Adipocyte (in vitro differentiated cells): ENCODE measurements at regions not wholly inside any gene's neighbourhood (a gene's known extent, or its start where the extent isn't known, plus 50 kb on each side); places are given as distances from the start of the nearest gene placed in this dataset.

Experiments used
- DNase-seq: peaks from one replicate; pipeline ENCODE4 v3.0.0-alpha.2; 2015; ENCODE audit warnings: low read depth
- H3K27me3 ChIP-seq: replicated peaks from 2 replicates; pipeline ENCODE4 v1.7.0; 2013; ENCODE audit warnings: mild to moderate bottlenecking, low read length, moderate library complexity; ENCODE audit not compliant: control insufficient read depth, insufficient read depth
- H3K36me3 ChIP-seq: 2 replicates; pipeline ENCODE4 v1.7.0; 2013; ENCODE audit warnings: low read length, mild to moderate bottlenecking, moderate library complexity; ENCODE audit not compliant: control insufficient read depth, insufficient read depth, severe bottlenecking
- H3K4me1 ChIP-seq: 2 replicates; pipeline ENCODE4 v1.7.0; 2013; ENCODE audit warnings: mild to moderate bottlenecking, low read length, moderate library complexity; ENCODE audit not compliant: control insufficient read depth, insufficient read depth
- H3K4me3 ChIP-seq: 2 replicates; pipeline ENCODE4 v1.7.0; 2013; ENCODE audit warnings: mild to moderate bottlenecking, low read length, moderate library complexity
- H3K9ac ChIP-seq: 2 replicates; pipeline ENCODE4 v1.7.0; 2013; ENCODE audit warnings: mild to moderate bottlenecking, low read length, moderate library complexity
- H3K9me3 ChIP-seq: 2 replicates; pipeline ENCODE4 v1.7.0; 2013; ENCODE audit warnings: mild to moderate bottlenecking, low read length, moderate library complexity; ENCODE audit not compliant: control insufficient read depth

DNA sequence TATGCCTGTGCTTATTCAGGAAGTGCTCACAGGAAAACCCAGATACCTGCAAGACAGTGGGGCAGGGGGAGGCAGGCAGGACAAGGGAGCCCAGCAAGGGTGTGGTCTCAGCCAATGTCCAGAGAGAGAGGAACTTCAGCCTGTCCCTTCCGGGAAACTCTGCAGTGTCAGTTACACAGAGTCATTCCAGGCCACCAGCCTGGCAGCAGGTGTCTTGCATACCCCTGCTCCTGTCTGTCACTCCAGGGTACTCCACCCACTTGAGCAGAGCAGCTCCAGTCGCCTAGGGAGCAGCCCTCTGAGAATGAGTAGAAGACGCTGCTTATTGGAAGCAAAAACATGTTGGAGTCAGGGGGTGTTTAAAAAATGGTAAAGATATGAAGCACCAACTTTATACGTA is 431.2 kb upstream of the RGMA start:
- Histone ChIP-seq H3K4me3 (no peak overlapping the region), H3K4me1 (peaks cover 19% of the 10 kb centered on the region), H3K27me3 (peaks cover 42% of the 10 kb centered on the region), H3K9me3 (no peaks in the 10 kb centered on the region), H3K36me3 (no peaks in the 10 kb centered on the region), H3K9ac (no peak overlapping the region)
- DNase-seq = no peak

DNA sequence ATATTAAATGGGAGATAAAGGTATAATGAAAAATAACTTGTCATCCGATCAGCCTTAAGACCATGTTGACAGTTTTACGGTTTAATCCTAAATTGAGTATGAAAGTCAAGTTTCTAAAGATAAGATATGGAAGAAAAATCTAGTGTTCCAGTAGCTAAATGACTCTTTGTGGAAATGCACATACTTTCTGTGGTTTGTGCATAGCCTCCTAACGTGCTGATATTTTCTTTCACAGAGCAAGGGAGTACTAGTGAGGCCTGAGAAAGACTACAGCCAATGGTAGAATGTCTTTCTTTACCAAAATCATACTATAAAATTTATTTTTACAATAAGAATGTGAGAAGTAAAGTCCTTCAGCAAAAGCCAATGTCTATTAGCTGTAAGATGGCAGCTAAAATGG is 430.6 kb upstream of the RGMA start:
- no peaks in the 10 kb centered on the region for H3K9me3 ChIP-seq
- H3K4me1 ChIP-seq = peaks cover 25% of the 10 kb centered on the region
- no peak overlapping the region for H3K4me3 ChIP-seq
- no peak overlapping the region for H3K9ac ChIP-seq
- H3K27me3 ChIP-seq = peaks cover 39% of the 10 kb centered on the region
- no peaks in the 10 kb centered on the region for H3K36me3 ChIP-seq
- no peak for DNase-seq

DNA sequence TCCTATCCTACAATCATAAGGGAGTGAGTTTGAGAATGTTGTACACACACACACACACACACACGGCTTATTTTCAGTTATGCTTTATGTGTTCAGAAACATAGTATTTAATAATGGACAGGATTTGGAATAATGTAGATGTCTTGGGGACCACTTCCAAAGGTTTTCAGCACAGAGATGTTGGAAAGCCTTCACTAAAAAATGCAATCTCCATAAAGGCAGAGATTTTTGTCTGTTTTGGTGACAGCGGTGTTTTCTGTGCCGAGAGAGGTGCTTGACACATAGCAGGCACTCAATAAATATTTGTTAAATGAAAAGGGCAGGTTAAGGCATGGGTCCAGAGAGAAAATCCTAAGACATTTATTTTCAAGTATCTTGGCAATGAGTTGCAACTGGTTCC is 428.2 kb upstream of the RGMA start:
- Histone ChIP-seq H3K9me3 (no peaks in the 10 kb centered on the region), H3K9ac (no peak overlapping the region), H3K4me3 (no peak overlapping the region), H3K36me3 (no peaks in the 10 kb centered on the region), H3K4me1 (peaks cover 18% of the 10 kb centered on the region), H3K27me3 (peaks cover 25% of the 10 kb centered on the region)
- DNase-seq = no peak

DNA sequence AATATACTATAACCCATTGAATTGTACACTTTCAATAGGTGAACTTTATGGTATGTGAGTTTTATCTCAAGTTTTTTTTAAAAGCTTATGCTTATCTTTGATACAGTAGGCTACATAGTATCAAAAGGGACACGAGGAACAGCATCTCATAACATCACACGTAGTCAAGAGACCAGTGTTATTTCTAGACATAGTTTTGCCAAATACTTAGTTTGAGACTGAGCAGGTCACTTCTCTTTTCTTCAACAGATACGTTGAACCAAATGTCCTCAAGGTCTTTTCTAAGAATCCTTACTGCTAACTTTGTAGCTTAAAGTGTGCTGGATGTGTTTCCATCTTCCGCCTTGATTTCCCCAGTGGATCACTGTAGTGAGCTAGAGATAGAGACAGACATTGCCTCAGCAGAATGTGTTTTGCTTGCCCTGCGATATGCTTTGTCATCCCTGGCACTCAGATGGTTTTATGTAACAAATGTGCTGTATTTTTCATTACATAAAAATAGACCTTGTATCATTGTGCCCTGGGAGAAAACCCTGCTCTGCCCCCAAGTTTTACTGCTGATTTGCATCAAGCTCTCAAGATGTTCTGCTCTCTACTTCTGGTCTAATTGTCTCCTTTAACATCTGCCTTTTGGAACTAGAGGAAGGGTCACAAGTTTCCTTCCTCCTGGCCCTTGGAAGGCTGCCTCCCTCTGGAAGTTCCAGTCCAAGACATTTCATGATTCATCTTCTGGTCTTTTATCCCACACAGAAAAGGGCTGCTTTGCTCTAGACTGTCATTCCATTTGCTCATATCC is 426.4 kb upstream of the RGMA start:
- peaks cover 18% of the 10 kb centered on the region for H3K4me1 ChIP-seq
- no peak for DNase-seq
- peaks cover 8% of the 10 kb centered on the region for H3K9me3 ChIP-seq
- no peak overlapping the region for H3K9ac ChIP-seq
- H3K36me3 ChIP-seq = no peaks in the 10 kb centered on the region
- H3K27me3 ChIP-seq = peaks cover 10% of the 10 kb centered on the region
- no peak overlapping the region for H3K4me3 ChIP-seq

DNA sequence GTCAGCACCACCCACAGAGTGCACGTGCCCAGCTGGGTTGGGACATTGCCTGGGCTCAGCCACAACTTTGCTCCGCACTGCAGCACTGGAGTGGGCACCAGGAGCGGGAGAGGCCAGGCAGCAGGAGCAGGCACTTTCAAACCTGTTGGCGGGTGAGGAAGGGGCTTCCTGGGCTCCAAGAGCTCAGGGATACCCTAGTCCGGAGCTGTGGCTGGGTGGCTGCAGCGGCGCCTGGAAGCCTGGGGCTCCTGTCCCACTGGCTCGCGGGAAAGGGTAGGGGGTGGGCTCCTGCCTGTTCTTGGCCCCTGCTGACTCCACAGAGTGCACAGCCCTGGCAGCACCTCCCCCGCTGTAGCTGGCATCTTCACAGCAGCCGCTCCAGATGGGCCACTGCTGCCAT is 417.6 kb upstream of the RGMA start:
- Histone ChIP-seq H3K4me3 (no peak overlapping the region), H3K4me1 (no peaks in the 10 kb centered on the region), H3K9me3 (peaks cover 8% of the 10 kb centered on the region), H3K27me3 (peaks cover 3% of the 10 kb centered on the region), H3K36me3 (no peaks in the 10 kb centered on the region), H3K9ac (no peak overlapping the region)
- no peak for DNase-seq

DNA sequence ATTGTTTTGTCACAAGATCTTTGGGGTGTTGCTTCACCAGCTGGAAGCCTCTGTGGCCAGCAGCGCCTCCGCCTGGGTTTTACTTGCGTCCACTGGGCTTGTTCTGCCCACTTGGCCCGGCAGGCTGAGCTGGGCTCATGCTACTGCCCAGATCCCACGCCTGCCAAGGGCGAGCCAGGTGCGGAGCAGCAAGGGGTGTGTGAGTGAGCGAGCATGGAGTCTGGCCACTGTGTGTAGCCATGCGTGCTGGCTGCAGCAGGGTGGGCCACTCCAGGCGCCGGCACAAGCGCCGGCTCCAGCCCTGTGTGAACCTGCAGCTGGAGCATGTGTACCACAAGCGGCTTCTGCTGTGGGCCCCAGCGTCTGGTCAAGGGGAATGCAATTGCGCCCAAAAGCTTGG is 416.5 kb upstream of the RGMA start:
- H3K27me3 ChIP-seq = peaks cover 1% of the 10 kb centered on the region

DNA sequence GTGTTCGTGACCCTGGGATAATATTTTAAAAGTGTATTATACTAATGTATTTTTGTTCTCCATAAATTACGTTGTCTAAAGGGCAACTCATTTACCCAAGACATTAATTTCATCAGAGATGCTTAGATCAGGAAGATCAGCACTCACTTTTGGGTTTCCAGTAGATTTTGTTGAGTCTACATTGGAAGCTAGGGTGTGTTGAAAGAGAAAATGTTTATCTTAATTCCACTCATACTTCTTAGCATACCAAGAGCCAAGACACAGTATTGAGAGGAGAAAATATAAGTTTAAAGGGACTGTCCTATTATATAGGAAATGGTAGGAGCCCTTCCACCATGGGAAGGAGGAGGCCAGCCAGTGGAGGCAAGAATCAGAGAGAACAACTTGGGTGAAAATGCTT is 412.9 kb upstream of the RGMA start:
- H3K27me3 ChIP-seq = no peaks in the 10 kb centered on the region
- H3K4me1 ChIP-seq = peaks cover 3% of the 10 kb centered on the region
- DNase-seq = no peak
- no peak overlapping the region for H3K4me3 ChIP-seq
- H3K9ac ChIP-seq = no peak overlapping the region
- no peaks in the 10 kb centered on the region for H3K9me3 ChIP-seq
- H3K36me3 ChIP-seq = no peaks in the 10 kb centered on the region

More for the DNA sequence above, 416.5 kb upstream of the RGMA start:
- no peaks in the 10 kb centered on the region for H3K36me3 ChIP-seq
- H3K9me3 ChIP-seq = no peaks in the 10 kb centered on the region
- no peaks in the 10 kb centered on the region for H3K4me1 ChIP-seq
- H3K9ac ChIP-seq = no peak overlapping the region
- no peak overlapping the region for H3K4me3 ChIP-seq
- no peak for DNase-seq

DNA sequence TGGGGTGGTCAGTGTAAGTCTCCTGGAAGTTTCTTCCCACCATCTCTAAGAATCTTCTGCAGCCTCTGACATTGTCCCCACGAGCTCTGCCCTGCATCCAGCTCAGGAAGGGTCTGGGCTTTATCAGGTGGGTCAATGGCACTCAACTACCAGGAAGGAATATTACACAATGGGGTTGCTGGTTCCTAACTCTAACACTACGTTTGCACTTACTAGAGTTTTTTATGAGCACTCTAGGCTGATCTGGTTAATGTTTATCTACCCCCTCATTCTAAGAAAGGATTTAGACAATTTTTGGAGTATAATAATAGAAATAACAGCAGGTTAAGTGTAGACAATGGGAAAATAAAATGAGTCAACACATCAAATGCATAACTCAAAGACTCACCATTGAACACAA is 411.1 kb upstream of the RGMA start:
- Histone ChIP-seq H3K4me3 (no peak overlapping the region), H3K9ac (no peak overlapping the region), H3K27me3 (no peaks in the 10 kb centered on the region), H3K4me1 (peaks cover 3% of the 10 kb centered on the region), H3K9me3 (no peaks in the 10 kb centered on the region), H3K36me3 (no peaks in the 10 kb centered on the region)
- no peak for DNase-seq

DNA sequence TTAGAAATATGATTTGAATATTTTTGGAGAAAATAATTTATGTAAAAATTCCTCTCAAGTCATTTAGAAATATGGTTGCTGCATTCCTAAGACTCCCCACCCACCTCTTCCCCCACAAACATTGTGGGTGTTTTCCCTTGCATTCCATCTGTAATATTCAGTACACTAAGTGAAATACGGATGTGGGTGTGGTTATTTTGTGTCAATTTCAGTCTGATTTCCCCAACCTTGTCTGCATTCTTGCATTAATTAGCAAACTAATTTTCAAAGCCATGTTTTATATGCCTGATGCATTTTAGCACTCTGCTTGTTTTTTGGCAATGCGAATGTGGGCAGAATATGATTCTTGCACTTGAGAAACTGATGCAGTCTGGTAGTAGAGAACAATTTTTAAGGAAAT is 408.3 kb upstream of the RGMA start:
- Histone ChIP-seq H3K9me3 (no peaks in the 10 kb centered on the region), H3K9ac (no peak overlapping the region), H3K36me3 (no peaks in the 10 kb centered on the region), H3K27me3 (no peaks in the 10 kb centered on the region), H3K4me3 (no peak overlapping the region), H3K4me1 (peaks cover 3% of the 10 kb centered on the region)
- DNase-seq = no peak

DNA sequence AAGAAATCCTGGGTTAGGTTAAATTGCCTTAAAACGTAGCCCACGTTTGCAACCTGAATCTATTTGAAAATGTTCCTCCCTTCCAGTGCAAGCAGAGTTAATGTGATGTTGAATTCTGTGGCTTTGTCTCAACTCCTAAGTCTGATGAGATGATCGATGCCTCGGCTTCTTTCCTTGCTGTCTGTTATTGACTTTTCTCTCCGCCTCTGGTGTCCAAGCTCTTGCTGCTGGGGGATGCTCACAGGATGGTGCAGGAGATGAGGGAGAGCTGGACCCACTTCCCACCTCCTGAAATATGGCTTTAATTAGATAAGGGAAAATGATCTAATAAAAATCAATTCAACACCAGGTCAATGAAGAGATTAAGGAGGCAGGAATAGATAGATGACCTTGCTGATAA is 407.9 kb upstream of the RGMA start:
- H3K4me3 ChIP-seq = no peak overlapping the region

DNA sequence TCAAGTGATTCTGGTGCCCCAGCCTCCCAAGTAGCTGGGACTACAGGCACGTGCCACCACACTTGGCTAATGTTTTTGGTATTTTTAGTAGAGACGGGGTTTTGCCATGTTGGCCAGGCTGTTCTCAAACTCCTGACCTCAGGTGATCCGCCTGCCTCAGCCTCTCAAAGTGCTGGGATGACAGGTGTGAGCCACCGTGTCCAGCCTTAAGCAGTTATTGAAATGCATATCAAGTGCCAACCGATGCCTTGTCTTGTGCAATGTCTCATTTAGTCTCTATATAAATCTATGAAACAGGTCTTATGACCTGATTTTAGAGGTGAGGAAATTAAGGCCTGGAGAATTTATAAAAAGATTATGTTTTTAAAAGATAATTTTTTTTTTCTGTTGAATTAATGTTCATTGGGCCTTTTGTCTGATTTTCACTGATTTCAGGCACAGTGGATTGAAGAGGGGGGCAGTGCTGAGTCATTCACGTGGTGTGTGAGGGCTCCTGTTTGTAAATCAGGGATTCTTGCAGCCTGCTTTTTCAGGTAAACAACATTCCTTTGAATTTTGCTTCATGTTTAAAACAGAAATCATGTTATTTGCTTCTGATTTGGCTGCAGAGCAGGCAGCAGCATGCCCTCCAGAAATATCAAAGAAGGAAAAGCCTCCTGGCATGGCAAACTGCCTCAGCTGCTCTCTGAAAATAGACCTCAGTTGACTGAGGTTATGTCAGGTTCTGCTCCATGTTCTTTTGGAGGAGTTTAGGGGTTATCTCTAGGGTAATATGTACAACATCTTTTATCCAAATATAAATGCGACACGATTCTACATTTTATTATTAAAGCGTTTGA is 407.0 kb upstream of the RGMA start:
- Histone ChIP-seq H3K9me3 (no peaks in the 10 kb centered on the region), H3K36me3 (no peaks in the 10 kb centered on the region), H3K27me3 (peaks cover 4% of the 10 kb centered on the region), H3K4me1 (peaks cover 3% of the 10 kb centered on the region), H3K9ac (no peak overlapping the region), H3K4me3 (no peak overlapping the region)
- DNase-seq = no peak

More for the DNA sequence above, 407.9 kb upstream of the RGMA start:
- Histone ChIP-seq H3K9me3 (no peaks in the 10 kb centered on the region), H3K4me1 (peaks cover 3% of the 10 kb centered on the region), H3K27me3 (peaks cover 1% of the 10 kb centered on the region), H3K36me3 (no peaks in the 10 kb centered on the region), H3K9ac (no peak overlapping the region)
- DNase-seq = no peak
